ENCODE measurements at regions not wholly inside any gene's neighbourhood (a gene's known extent, or its start where the extent isn't known, plus 50 kb on each side); places are given as distances from the start of the nearest gene placed in this dataset.

DNA sequence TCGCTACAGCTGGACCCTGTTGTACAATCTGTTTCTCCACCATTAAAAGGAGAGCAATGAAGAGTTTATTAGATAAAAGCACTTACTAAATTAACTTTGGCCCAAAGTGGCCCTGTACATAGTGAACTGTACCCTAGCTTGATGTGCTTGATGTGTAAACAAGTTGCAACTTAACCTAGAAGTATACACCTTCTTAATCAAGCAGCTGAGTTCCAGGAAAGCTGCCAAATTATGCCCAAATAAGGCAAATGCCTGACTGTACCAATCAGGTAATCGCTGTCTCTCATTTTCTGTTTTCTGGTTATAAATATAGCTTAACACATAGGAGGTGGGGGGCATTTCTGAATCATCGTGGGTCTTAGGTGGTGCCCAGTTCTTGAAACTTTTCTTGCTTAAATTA, 704.8 kb upstream of the CBLB start:
- TF ChIP-seq POLR2A (IDR thresholded peaks at IDR 0.05; ENCODE audit: low read depth) (no peak), EP300 (IDR thresholded peaks at IDR 0.05) (no peak), POLR2AphosphoS5 (IDR thresholded peaks at IDR 0.05) (no peak)

All from esophagus muscularis mucosa (tissue), 3 donors.